RWPE2 (cell line): ENCODE measurements at regions not wholly inside any gene's neighbourhood (a gene's known extent, or its start where the extent isn't known, plus 50 kb on each side); places are given as distances from the start of the nearest gene placed in this dataset.

ENCODE experiments used
- ATAC-seq: fragments of 200-7000 bp; cut with Tn5 transposase; 3 replicates; pipeline ENCODE4 v1.9.1; 2021; ENCODE audit warnings: low read depth
- DNase-seq: peaks from one replicate; pipeline ENCODE4 v3.0.0-alpha.2; 2020; ENCODE audit warnings: low spot score
- H3K27ac ChIP-seq: fragments of 450-650 bp; 2 replicates; pipeline ENCODE4 v1.5.1; 2017; ENCODE audit warnings: mild to moderate bottlenecking; ENCODE audit not compliant: poor library complexity, severe bottlenecking
- H3K27me3 ChIP-seq: fragments of 250-450 bp; sonication (Bioruptor Pico); 2 replicates; pipeline ENCODE4 v1.5.1; 2021; ENCODE audit warnings: mild to moderate bottlenecking, moderate library complexity; ENCODE audit not compliant: insufficient read depth, poor library complexity, severe bottlenecking
- H3K36me3 ChIP-seq: fragments of 250-450 bp; sonication (Bioruptor Pico); 2 replicates; pipeline ENCODE4 v1.5.1; 2020; ENCODE audit warnings: low read depth, mild to moderate bottlenecking, moderate library complexity
- H3K4me1 ChIP-seq: fragments of 250-450 bp; sonication (Bioruptor Pico); 2 replicates; pipeline ENCODE4 v1.5.1; 2021; ENCODE audit warnings: mild to moderate bottlenecking, moderate library complexity; ENCODE audit not compliant: insufficient read depth, poor library complexity, severe bottlenecking
- H3K4me3 ChIP-seq: fragments of 250-450 bp; sonication (Bioruptor Pico); 2 replicates; pipeline ENCODE4 v1.5.1; 2021; ENCODE audit warnings: mild to moderate bottlenecking, moderate library complexity; ENCODE audit not compliant: severe bottlenecking
- H3K9me3 ChIP-seq: fragments of 250-450 bp; sonication (Bioruptor Pico); 2 replicates; pipeline ENCODE4 v1.5.1; 2021; ENCODE audit warnings: mild to moderate bottlenecking, moderate library complexity; ENCODE audit not compliant: severe bottlenecking
- TF ChIP-seq, protein P1 (sequence below): fragments of 450-650 bp; IDR thresholded peaks from one replicate; pipeline ENCODE4 v1.5.1; 2017; ENCODE audit warnings: mild to moderate bottlenecking, moderate library complexity; ENCODE audit not compliant: poor library complexity, severe bottlenecking

DNA sequence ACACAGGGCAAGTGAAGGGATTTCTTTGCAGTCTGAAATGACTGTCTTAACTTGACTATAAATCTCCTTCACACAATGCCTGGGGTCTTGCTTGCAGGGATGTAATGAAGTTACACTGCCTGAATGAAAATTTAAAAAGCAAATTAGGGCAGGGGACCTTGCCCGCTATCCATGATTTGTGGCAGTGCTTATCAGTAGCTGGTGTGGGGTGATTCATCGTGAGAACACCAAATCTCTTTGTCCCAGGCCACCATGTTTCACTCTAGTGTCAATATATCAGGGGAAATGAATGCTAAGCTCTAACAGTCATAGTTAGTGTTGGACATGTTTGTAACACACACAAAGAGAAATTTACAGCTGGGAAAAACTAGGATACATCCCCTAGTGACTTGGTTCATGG is 713.7 kb upstream of the EPHA7 start:
- ATAC-seq (no peak), DNase-seq (no peak)
- Histone ChIP-seq H3K4me3 (no peak overlapping the region), H3K4me1 (no peaks in the 10 kb centered on the region), H3K36me3 (no peaks in the 10 kb centered on the region), H3K9me3 (no peaks in the 10 kb centered on the region), H3K27ac (no peak overlapping the region), H3K27me3 (no peaks in the 10 kb centered on the region)
- TF ChIP-seq, protein P1, sequence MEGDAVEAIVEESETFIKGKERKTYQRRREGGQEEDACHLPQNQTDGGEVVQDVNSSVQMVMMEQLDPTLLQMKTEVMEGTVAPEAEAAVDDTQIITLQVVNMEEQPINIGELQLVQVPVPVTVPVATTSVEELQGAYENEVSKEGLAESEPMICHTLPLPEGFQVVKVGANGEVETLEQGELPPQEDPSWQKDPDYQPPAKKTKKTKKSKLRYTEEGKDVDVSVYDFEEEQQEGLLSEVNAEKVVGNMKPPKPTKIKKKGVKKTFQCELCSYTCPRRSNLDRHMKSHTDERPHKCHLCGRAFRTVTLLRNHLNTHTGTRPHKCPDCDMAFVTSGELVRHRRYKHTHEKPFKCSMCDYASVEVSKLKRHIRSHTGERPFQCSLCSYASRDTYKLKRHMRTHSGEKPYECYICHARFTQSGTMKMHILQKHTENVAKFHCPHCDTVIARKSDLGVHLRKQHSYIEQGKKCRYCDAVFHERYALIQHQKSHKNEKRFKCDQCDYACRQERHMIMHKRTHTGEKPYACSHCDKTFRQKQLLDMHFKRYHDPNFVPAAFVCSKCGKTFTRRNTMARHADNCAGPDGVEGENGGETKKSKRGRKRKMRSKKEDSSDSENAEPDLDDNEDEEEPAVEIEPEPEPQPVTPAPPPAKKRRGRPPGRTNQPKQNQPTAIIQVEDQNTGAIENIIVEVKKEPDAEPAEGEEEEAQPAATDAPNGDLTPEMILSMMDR = no peak

GRCh38 chr6:94131271-94131670 is 711.9 kb upstream of the EPHA7 start:
- no peaks in the 10 kb centered on the region for H3K27me3 ChIP-seq
- H3K4me3 ChIP-seq = no peak overlapping the region
- H3K4me1 ChIP-seq = no peaks in the 10 kb centered on the region
- H3K9me3 ChIP-seq = no peaks in the 10 kb centered on the region
- TF ChIP-seq, protein P1 = no peak
- no peak overlapping the region for H3K27ac ChIP-seq
- H3K36me3 ChIP-seq = no peaks in the 10 kb centered on the region
- DNase-seq (no peak), ATAC-seq (no peak)

GRCh38 chr6:94130478-94130877 is 711.1 kb upstream of the EPHA7 start:
- DNase-seq (no peak), ATAC-seq (no peak)

GRCh38 chr6:94129926-94130325 is 710.6 kb upstream of the EPHA7 start:
- DNase-seq (no peak), ATAC-seq (no peak)
- Histone ChIP-seq H3K27me3 (no peaks in the 10 kb centered on the region), H3K4me1 (no peaks in the 10 kb centered on the region), H3K9me3 (no peaks in the 10 kb centered on the region), H3K27ac (no peak overlapping the region), H3K4me3 (no peak overlapping the region), H3K36me3 (no peaks in the 10 kb centered on the region)
- TF ChIP-seq, protein P1 = no peak

More at GRCh38 chr6:94130478-94130877, 711.1 kb upstream of the EPHA7 start:
- Histone ChIP-seq H3K27me3 (no peaks in the 10 kb centered on the region), H3K9me3 (no peaks in the 10 kb centered on the region), H3K4me3 (no peak overlapping the region), H3K27ac (no peak overlapping the region), H3K4me1 (no peaks in the 10 kb centered on the region), H3K36me3 (no peaks in the 10 kb centered on the region)
- TF ChIP-seq, protein P1 = no peak

DNA sequence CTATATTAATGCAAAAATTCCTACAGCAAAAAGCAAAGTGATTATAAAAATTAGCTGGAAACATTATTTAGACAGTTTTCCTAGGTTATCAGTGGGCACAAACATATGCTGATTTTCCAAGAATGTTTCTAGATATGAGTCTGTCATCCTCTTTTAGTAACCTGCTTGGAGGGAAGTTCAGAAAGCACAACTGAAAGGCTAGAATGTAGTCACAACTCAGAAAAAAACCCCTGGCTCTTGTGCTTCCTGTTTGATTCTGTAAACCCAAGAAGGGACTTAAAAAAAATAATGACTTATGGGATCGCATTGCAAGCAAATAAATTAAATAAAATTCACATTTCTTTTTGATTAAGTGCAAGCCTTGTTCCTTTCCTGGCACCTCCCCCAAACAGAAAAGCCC is 708.4 kb upstream of the EPHA7 start:
- Histone ChIP-seq H3K9me3 (no peaks in the 10 kb centered on the region), H3K4me1 (no peaks in the 10 kb centered on the region), H3K27ac (no peak overlapping the region), H3K4me3 (no peak overlapping the region), H3K27me3 (no peaks in the 10 kb centered on the region), H3K36me3 (no peaks in the 10 kb centered on the region)
- TF ChIP-seq, protein P1 = no peak
- ATAC-seq = no peak
- DNase-seq = no peak
